ENCODE measurements at regions not wholly inside any gene's neighbourhood (a gene's known extent, or its start where the extent isn't known, plus 50 kb on each side); places are given as distances from the start of the nearest gene placed in this dataset.

DNA sequence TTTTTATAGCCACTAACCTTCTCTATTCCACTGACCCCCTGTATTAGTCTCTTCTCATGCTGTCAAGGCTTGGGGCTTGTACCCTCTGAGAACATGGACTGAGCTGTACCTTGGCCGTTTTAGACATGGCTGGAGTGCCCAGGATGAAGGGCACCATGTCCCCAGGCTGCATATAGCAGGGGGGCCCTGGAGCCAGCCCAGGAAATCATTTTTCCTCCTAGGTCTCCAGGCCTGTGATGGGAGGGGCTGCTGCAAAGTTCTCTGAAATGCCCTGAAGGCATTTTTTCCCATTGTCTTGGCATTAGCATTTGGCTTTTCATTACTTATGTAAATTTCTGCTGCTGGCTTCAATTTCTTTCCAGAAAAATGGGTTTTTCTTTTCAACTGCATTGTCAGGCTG, 119.5 kb downstream of the NTMT2 start:
- Histone ChIP-seq H3K36me3 (ENCODE audit: low read depth, missing control alignments) (no peaks in the 10 kb centered on the region), H3K27ac (no peak overlapping the region), H3K9me3 (no peaks in the 10 kb centered on the region), H3K4me1 (peaks cover 8% of the 10 kb centered on the region), H3K27me3 (no peaks in the 10 kb centered on the region), H3K4me3 (no peak overlapping the region)
- 90 to 92% methylated on average over 1 of the region's 1 CpG for WGBS, 2 donors
- TF ChIP-seq POLR2A (IDR thresholded peaks at IDR 0.05) = no peak
- no peak for TF ChIP-seq CTCF (IDR thresholded peaks at IDR 0.05)
- intact Hi-C loops (cut with DNase I; ENCODE audit: low total_unique reads) = no loop called here
- no peak for DNase-seq

- intact Hi-C loops (cut with DNase I; ENCODE audit: low total_unique reads) = no loop called here
- Histone ChIP-seq H3K4me1 (peaks cover 2% of the 10 kb centered on the region), H3K27me3 (no peaks in the 10 kb centered on the region), H3K36me3 (ENCODE audit: low read depth, missing control alignments) (no peaks in the 10 kb centered on the region), H3K4me3 (no peak overlapping the region), H3K9me3 (no peaks in the 10 kb centered on the region), H3K27ac (no peak overlapping the region)
- no peak for DNase-seq
- TF ChIP-seq POLR2A (IDR thresholded peaks at IDR 0.05) (no peak), CTCF (IDR thresholded peaks at IDR 0.05) (no peak)
Observed at GRCh38 chr1:170267317-170267716, 121.6 kb downstream of the NTMT2 start.

GRCh38 chr1:170271430-170272161, 125.8 kb downstream of the NTMT2 start:
- 78 to 80% methylated on average over 3 of the region's 3 CpGs for WGBS, 2 donors

DNA sequence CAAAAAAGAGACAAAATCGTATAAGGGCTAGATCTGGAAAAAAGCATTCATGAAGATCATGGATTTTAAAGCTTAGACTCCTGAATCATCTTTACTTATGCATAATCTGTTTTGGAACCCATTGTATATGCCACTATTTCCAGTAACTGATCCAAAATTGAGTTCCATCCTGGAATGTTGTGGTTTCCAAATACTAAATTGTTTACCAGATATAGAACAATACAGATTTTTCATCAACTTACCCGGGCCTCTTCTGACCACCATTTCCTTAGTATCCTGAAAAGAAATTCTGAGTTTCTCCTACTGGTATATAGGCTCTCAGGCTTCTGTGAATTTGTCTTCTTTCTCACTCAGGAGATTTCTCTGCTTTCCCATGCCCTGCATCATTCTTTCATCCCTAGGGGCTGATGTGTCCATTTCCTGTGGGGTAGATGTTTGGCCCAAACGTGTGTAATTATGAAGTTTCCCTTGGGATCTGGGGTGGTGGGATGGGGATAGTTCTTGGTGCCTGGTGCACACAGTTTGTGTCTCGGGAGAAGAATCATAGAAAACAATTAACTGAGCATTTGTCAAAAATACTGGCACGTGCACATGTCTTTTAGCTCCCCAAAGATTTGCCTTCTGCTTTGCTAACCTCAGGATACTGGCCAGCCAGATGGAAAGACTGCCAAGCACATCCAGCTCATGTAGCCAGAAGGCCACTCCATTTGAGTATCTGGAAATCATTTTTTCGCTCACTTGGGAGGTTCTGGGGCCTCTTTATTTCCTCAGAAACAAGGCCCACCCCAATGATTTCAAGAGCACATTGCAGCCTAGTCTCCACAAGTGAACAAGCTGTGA, 127.8 kb downstream of the NTMT2 start:
- Histone ChIP-seq H3K27ac (no peak overlapping the region), H3K9me3 (no peaks in the 10 kb centered on the region), H3K27me3 (no peaks in the 10 kb centered on the region), H3K4me3 (no peak overlapping the region), H3K36me3 (ENCODE audit: low read depth, missing control alignments) (no peaks in the 10 kb centered on the region), H3K4me1 (peaks cover 2% of the 10 kb centered on the region)
- DNase-seq = peak; percentile 60
- TF ChIP-seq CTCF (IDR thresholded peaks at IDR 0.05) (no peak), POLR2A (IDR thresholded peaks at IDR 0.05) (no peak)
- WGBS, 2 donors = 49 to 60% methylated on average over 6 of the region's 6 CpGs
- intact Hi-C loops (cut with DNase I; ENCODE audit: low total_unique reads) = no loop called here

More at GRCh38 chr1:170271430-170272161, 125.8 kb downstream of the NTMT2 start:
- intact Hi-C loops (cut with DNase I; ENCODE audit: low total_unique reads) = no loop called here
- TF ChIP-seq POLR2A (IDR thresholded peaks at IDR 0.05) (no peak), CTCF (IDR thresholded peaks at IDR 0.05) (no peak)
- no peak overlapping the region for H3K4me3 ChIP-seq
- H3K9me3 ChIP-seq = no peaks in the 10 kb centered on the region
- no peak for DNase-seq
- H3K27me3 ChIP-seq = no peaks in the 10 kb centered on the region
- no peak overlapping the region for H3K27ac ChIP-seq
- H3K36me3 ChIP-seq (ENCODE audit: low read depth, missing control alignments) = no peaks in the 10 kb centered on the region
- peaks cover under 1% of the 10 kb centered on the region for H3K4me1 ChIP-seq
